ENCODE measurements at regions not wholly inside any gene's neighbourhood (a gene's known extent, or its start where the extent isn't known, plus 50 kb on each side); places are given as distances from the start of the nearest gene placed in this dataset.

DNA sequence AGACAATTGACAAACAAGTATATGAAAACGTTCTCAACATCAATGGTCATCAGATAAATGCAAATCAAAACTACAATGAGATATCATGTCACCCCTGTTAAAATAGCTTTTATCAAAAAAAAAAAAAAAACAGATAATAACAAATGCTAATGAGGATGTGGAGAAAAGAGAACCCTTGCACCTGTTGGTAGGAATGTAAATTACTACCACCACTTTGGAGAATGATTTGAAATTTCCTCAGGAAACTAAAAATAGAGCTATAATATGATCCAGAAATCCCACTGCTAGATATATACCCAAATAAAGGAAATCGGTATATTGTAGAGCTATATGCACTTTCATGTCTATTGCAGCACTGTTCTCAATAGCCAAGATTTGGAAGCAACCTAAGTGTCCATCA, 470.6 kb upstream of the FSTL5 start:
- no peak for TF ChIP-seq CTCF (IDR thresholded peaks at IDR 0.05)
- TF ChIP-seq FOSL2 (IDR thresholded peaks at IDR 0.05) = no peak
- TF ChIP-seq FOSL2 (CRISPR knock-in tag; IDR thresholded peaks at IDR 0.05) = no peak
- TF ChIP-seq REST (IDR thresholded peaks at IDR 0.05) = no peak
- TF ChIP-seq SREBF2 (IDR thresholded peaks at IDR 0.05) = no peak
- TF ChIP-seq PHF8 (IDR thresholded peaks at IDR 0.05; ENCODE audit: borderline replicate concordance, low read depth) = no peak
- no peak for TF ChIP-seq MYC (IDR thresholded peaks at IDR 0.05; ENCODE audit: borderline replicate concordance, low read length)
